HG03060 (cell line): ENCODE measurements at regions not wholly inside any gene's neighbourhood (a gene's known extent, or its start where the extent isn't known, plus 50 kb on each side); places are given as distances from the start of the nearest gene placed in this dataset.

Experiments used
- ATAC-seq: cut with Tn5 transposase; IDR thresholded peaks from one replicate; pipeline ENCODE4 v1.9.1; 2021; ENCODE audit warnings: low read depth, moderate number of reproducible peaks; ENCODE audit not compliant: unreplicated experiment

DNA sequence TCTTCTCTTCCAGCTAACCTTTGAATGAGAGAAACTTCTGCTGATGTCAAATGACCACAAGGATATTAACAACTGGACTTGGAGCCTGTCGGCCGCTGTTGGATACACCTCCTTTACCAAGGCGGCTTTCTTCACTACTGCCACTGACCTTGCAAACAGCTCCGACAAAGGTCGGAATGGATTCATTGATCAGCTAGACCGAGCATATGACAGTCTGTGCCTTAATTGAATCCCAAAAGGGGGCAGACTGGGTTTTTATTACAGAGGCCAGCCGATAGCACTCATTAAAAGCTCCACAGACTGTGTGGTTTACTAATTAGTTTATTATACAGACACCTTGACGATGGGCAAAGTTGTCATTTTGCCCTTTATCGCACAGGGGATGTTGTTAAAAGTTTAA is 394.5 kb downstream of the RERGL start:
- no peak for ATAC-seq

DNA sequence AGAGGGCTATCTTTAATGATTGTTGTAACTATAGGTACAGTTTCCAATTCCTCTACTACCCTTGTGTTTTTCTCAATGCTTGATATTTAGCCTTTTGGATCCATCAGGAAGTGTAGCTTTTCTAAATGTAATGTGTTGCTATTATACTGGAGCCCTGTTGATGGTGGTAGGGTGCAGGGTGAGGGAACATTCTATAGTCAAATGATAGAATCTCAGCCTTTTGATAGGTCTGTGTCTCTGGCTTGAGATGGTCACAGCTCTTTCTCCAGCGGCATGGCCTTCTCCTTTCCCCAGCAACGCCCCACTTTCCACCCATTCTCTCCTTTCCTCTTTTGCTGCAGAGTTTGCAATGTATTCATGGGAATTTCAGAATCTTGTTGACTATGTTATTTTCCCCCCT is 398.6 kb downstream of the RERGL start:
- no peak for ATAC-seq

DNA sequence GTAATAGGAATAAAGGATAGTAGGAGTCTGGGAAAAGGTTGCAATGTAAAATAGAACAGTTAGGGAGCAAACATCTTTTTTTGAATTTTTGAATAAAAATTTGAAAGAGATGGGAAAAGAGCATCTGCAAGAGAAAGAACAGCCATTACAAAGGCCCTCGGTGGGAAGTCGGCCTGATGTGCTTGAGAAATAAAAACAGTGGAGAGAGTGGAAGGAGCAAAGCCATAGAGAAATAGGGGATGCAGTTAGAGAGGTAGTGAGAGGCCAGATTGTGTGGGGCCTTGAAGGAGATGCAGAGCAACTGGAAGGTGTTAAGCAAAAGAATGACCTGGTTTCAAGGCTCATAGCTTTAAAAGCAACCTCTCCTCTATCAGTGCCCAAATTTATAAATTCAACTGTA is 409.8 kb downstream of the RERGL start:
- no peak for ATAC-seq

DNA sequence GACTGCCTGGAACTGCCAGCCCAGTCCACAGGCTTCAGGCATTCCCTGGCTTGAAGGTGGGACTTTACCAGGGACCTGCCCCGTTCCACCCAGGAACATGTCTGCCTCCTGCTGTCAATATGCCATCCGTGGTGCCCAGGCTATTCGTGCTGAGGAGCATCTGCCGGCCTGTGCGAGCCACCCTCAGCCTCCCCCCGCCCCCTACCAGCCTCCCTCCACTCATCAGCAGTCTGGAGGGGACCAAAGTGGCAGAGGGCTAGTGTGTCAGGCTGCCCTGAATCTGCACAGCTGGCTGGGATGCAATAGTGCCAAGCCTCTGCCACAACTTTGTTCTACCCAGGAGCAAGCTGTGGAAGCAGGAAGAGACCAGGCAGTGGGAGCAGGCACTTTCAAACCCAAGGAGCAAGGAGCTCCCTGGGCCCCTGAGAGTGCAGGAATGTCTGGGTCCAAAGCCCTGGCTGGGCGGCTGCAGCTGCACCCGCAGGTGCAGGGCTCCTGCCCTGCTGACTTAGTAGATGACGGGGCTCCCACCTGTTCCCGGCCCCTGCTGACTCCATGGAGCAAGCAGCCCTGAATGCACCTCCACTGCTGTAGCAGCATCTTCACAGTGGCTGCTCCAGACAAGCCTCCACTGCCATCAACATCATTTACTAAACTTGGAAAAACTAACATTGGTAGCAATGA is 423.2 kb downstream of the RERGL start:
- no peak for ATAC-seq

DNA sequence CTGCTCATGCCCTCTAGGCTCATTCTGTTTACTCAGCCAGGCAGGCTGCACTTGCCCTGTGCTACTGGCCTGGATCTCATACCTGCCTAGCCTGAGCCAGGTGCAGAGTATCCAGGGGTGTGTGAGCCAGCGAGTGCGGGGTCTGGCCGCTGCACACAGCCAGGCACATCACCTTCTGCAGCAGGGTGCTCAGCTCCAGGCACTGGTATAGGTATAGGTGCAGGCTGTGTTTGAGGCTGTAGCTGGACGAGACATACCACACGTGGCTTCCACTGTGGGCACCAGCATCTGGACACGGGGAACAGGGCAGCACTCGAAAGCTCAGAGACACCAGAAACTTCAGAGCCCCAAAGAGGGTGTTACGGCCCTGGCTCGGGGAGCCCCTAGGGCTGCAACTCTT is 424.2 kb downstream of the RERGL start:
- no peak for ATAC-seq

DNA sequence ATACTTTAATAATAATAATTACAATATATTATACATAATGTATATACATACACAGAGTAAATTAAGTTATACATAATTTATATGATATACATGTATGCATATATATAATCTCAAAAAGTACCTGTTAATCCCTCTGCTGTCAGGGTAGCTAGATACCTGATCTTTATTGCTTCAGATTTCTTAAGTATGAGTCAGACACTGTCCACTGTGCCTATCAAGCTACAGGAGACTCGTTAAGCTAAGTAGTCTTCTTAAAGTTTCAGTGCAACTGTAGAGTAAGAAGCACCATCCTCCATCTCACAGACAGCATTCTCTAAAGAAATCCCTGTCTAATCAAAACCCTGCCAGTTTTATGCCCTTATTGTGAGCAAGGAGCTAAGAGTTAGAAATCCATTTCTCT is 428.7 kb downstream of the RERGL start:
- no peak for ATAC-seq

DNA sequence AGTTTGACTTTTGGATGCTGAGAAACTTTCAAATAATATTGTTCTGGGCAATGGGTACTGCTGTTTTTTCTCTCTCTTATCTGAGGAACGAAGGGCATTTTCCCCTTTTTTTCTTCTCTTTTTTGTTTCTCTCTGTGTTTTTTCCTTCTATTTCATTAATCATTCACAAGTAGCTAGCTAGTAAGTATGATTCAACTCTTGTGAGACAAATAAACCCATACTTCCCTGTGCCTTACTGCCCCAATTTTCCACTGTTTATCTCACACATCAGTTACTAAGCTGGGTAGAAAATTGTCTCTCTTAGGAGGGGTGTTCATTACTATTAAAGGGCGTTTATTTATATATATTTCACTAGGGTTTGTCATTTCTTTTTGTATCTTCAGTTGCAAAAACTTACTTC is 437.6 kb downstream of the RERGL start:
- no peak for ATAC-seq

DNA sequence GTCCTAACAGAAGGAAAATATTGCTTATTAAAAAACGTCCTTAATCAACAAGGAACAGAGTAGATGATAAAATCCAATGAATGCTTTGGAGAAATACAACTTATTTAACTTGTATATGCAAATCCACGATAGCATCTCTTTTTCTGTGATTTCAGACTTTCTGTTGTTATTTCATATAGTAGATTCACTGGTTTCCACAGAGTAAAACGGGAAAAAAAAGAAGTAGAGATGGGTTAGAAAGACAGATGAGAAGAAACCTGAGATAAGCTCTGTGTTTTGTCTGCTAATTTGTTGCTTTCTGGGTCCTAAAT is 447.7 kb downstream of the RERGL start:
- ATAC-seq, result no peak

DNA sequence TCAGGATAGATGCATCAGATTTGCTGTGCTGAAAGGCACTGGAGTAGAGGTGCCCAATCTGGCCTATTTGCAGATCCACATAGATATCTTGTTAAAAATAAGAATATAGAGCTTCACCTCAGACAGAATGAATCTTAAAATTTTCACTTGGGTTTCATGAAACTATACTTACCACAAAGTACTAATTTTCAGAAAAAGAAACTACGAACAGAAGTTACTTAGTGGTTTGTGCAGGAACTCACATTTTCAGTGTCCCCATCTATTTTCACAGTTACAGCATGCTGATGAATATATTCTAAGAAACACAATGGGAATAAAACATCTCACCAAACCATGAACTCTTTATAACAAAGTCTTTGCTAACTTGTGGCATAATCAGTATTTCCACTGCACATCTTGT is 449.4 kb downstream of the RERGL start:
- no peak for ATAC-seq

DNA sequence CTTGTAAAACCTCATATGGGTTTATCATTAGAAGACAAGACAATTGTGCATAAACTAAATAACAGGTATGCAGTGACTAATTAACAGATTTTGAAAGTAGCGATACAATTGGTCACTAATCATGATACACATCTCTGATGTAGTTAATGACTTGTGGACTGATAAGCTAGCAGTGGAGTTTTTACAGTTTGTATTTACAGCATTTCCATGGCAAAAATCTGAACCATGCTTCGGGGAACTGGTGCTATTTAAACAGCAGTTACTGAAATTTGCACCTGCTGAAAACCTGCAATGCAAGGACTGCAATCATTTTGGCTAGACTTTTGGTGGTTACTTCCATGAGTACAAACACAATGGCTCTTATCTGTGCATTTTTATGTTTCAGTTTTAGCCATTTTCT is 471.2 kb downstream of the RERGL start:
- no peak for ATAC-seq

DNA sequence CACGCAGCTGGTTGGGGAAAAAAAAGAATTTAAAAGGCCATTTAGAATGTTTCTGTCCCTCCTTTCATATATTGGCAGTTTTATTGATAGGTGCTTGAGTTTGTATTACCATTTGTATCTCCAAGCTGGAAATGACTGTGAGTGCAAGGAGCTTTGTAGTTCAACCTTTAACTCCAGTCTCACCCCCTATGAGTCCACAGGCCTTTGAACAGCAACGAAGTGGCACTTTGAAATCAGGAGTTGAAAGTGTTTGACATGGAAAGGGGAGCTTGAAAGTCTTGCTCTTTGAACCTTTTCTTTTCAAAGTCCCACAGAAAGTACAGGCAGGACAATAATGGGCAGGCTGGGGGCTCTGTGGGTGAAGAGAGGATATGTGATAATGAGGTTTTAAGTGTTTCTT is 480.3 kb downstream of the RERGL start:
- no peak for ATAC-seq

DNA sequence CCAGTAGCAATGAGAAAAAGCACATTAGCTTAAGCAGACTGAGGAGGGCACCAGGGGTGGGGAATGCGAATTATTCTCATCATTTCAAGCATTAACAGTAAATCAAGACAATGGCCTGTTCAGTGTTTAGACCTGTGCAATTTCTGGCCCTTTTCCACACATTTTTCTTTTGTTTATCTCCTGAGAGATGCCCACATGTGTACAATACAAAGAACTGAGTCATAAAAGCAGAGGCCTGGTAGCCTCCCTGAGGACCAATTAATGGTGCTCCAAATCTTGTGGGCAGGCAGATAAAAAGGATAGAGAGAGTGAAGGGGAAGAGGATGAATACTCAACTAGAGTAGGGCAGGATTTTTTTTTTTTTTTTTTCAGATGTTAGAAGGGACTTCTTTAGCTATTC is 480.8 kb downstream of the RERGL start:
- ATAC-seq, result no peak

DNA sequence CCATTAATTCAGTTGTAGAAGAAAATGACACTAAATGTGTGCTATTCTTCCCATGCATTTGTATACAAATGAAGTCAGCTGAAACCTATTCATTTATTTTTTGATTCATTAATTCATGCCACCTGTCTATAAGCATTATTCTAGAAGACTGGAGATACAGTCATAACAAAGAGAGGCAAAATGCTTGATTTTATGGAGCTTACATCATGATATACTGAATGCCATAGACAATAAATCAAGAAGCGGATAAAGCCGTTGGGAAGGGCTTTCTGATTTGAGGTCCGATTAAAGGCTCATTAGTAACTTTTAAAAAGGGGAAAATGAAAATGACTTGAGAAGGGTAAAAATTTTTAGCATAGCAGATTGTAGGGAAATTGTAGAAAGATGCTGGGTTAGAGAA is 494.9 kb downstream of the RERGL start:
- ATAC-seq, result no peak

DNA sequence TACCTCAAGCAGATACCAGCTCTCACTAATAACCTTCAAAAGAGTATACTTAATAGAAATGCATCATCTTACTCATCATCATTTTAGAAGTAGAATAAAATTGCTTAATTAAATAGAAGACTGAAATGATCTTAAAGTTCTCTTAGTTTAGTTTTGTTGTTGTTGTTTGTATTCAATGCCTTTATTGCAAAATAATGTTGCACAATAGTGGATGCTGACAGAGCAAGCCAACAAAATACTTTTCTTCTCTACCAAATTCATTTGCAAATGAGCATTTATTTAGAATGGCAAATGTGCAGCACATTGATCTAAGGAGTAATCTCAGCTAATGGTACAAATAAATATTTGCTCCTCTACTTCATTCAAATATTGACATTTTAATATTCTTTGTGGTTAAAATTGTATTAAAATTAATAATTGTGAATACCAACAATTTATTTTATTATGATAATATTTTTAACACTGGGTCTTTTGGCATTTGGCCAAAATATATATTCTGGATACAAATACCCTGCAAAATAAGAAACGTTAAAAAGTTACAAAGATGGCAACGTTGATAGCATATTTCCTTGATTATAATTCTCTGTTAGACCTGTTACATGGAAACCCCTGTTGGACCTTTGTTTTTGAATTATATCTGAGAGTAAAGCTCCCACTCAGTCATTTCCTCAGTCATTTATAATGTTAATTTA is 496.1 kb downstream of the RERGL start:
- ATAC-seq, result no peak

DNA sequence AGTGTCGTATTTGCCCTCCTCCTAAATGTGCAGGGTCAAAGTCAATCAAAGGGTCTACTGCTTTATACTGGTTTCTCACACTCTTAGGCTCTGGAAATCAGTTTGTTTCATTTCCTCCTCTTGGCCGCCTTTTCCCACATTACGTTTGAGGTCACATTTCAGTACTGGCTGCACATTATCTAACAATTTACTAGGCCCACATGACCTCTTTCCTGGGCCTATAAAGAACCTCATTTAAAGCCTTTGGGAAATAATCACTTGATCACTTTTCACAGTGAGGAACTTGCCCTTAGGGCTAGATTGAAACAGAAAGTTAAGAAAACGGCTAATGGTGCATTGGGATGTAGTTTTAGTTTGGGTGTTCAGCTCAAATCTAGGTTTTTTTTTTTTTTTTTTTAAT is 497.5 kb downstream of the RERGL start:
- ATAC-seq, result no peak

DNA sequence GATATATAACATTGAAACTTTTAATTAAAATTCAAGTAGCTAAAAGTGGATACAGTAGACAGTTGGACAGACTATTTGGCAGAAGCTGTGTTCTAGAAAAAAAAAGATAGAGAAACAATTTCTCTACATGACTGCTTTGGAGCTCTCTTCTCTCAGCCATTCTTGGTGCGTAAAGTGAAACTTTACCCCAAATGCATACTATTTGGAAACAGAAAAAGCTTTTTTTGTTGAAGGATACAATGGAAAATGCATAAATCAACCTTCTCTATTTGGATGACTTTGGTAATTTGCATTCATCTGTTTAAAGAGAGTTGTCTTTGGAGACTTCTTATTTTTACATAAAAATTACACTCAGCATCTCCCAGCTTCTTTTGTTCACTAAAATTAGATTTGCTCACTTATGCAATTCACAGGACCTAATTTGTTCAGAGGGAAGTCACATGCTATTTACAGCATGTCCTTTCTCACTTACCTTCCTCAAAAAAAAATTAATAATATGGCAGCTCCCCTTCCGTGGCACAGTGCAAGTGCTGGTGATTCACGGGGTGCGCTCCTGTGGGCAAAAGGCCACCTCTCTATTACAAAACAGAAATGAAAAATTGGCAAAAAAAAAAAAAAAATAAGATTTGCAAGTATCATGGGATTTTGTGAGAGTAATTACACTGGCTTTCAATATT is 498.9 kb downstream of the RERGL start:
- ATAC-seq, result no peak

DNA sequence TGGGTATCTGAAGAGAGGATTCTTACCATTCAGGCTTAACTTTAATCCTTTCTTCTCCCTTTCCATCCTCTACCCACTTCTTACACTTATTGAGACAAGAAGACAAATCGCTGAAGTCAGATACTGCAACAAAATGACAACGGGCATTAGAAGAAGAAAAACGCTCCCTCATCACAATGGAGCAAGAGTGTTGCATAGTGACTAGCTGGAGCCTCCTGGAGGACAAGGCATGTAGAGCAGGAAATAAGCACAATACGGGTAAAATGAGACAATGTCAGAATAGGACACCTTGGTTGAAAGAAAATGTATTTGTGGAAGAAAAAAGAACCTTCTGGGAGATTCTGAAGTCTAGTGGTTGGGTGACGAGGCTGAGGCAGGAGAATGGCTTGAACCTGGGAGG is 501.0 kb downstream of the RERGL start:
- no peak for ATAC-seq

DNA sequence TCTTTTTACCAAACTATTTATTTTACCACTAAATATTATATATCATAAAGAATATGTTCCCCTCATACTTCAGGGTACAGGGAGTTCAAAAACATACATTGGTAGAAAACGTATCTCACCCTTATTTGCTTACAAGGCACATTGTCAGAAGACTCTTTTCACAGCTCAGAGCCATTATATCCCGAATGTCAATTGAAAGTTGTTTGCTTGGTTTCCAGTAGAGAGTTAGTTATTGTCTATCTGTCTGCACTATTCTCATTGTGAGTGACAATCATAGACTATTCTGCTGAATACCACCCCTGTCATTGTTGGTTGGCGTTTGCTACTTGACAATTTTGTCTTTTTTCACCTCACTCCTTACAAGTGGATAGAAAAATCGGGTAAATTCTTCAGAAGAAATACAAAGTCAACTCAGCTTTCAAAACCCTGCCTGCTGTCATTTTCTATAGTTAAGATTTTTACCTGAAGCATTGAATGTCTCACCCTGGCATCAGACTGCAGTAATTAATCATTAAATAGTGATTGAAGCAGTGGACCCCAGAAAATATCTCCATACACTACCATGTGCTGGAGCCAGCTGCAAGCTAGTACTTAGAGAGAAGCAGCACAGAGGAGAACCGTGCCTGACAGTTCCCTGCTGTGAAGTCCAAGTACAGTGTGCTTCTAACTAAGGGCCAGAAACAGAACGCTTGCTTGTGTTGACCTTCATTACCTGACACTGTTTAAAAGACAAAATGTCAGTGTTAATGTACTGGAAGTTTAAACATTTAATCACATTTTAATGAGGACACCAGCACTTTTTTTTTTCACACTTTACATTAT is 510.6 kb downstream of the RERGL start:
- no peak for ATAC-seq

DNA sequence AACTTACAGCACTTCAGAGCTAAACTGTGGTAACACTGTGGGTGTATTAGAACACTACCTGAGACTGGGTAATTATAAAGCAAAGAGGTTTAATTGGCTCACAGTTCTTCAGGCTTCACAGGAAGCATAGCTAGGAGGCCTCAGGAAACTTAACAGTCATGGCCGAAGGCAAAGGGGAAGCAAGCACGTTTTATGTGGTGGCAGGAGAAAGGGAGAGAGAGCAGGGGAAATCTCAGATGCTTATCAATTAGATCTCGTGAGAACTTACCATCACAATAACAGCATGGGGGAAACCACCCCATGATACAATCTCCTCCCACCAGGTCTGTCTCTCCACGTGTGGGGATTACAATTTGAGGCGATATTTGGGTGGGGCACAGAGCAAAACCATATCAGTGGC is 512.6 kb downstream of the RERGL start:
- no peak for ATAC-seq

DNA sequence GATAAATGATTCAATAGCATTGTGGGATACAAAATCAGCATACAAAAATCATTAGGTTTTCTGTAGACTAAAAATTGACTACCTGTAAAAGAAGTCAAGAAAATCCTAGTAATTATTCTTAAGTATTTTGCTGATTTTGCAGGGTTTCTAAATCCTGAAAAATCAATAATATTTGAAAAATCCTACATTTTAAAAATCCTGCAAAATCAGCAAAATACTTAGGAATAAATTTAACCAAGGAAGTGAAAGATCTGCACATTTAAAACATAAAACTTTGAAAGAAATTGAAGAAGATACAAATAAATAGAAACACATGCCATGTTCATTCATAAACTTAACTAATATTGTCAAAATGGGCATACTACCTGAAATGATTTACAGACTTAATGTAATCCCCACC is 517.7 kb downstream of the RERGL start:
- no peak for ATAC-seq

DNA sequence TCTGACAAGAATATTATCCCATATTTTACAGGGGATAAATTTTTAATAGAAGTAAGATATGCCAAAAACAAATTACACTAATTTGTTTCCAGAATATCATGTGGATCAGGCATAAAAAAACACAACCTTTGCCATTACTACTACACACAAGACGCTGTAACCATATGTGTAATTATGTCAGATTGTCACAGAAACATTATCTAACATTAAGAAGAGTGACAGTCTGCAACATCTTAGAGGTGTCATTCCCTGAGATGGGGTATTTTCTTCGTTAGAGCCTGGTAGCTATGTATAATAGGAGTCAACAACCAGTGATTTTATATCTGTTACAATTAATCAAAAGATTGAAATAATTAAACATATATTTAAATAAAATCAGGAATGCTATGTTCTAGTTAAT is 518.9 kb downstream of the RERGL start:
- ATAC-seq, result no peak
